ENCODE measurements at regions not wholly inside any gene's neighbourhood (a gene's known extent, or its start where the extent isn't known, plus 50 kb on each side); places are given as distances from the start of the nearest gene placed in this dataset.
"Not testable (repeated sequence)": the region's sequence is repeated elsewhere in the genome, so short reads cannot be mapped to it uniquely, and the experiment has no call there.

- H3K36me3 Mint-ChIP-seq (ENCODE audit: low read depth) = no peaks in the 10 kb centered on the region
Measured at GRCh38 chr7:93736668-93737369, 153.7 kb downstream of the TFPI2 start.

GRCh38 chr7:93728292-93728691 lies 153.8 kb upstream of the CALCR start:
- H3K27me3 Mint-ChIP-seq (ENCODE audit: insufficient read depth) = no peaks in the 10 kb centered on the region
- no peak for DNase-seq (ENCODE audit: low spot score)
- H3K4me3 Mint-ChIP-seq = no peak overlapping the region
- H3K27ac Mint-ChIP-seq = no peak overlapping the region
- no peaks in the 10 kb centered on the region for H3K9me3 Mint-ChIP-seq
- intact Hi-C loops (cut with micrococcal nuclease) = no loop called here
- H3K36me3 Mint-ChIP-seq (ENCODE audit: low read depth) = no peaks in the 10 kb centered on the region
- no peaks in the 10 kb centered on the region for H3K4me1 Mint-ChIP-seq (ENCODE audit: low read depth)

More at GRCh38 chr7:93736668-93737369, 153.7 kb downstream of the TFPI2 start:
- H3K27ac Mint-ChIP-seq = no peak overlapping the region
- no peaks in the 10 kb centered on the region for H3K4me1 Mint-ChIP-seq (ENCODE audit: low read depth)
- intact Hi-C loops (cut with micrococcal nuclease) = no loop called here
- no peak overlapping the region for H3K4me3 Mint-ChIP-seq
- DNase-seq (ENCODE audit: low spot score) = no peak
- no peaks in the 10 kb centered on the region for H3K27me3 Mint-ChIP-seq (ENCODE audit: insufficient read depth)
- no peaks in the 10 kb centered on the region for H3K9me3 Mint-ChIP-seq

- no peak for DNase-seq (ENCODE audit: low spot score)
- intact Hi-C loops (cut with micrococcal nuclease) = no loop called here
- H3K9me3 Mint-ChIP-seq = no peaks in the 10 kb centered on the region
- H3K27me3 Mint-ChIP-seq (ENCODE audit: insufficient read depth) = no peaks in the 10 kb centered on the region
- no peaks in the 10 kb centered on the region for H3K36me3 Mint-ChIP-seq (ENCODE audit: low read depth)
- H3K4me1 Mint-ChIP-seq (ENCODE audit: low read depth) = no peaks in the 10 kb centered on the region
- H3K4me3 Mint-ChIP-seq = no peak overlapping the region
- H3K27ac Mint-ChIP-seq = no peak overlapping the region
Measured at GRCh38 chr7:93725954-93726353, 151.4 kb upstream of the CALCR start.

GRCh38 chr7:93723424-93724124 lies 149.1 kb upstream of the CALCR start:
- no peaks in the 10 kb centered on the region for H3K27me3 Mint-ChIP-seq (ENCODE audit: insufficient read depth)
- no peak for DNase-seq (ENCODE audit: low spot score)
- no peaks in the 10 kb centered on the region for H3K4me1 Mint-ChIP-seq (ENCODE audit: low read depth)
- no peak overlapping the region for H3K27ac Mint-ChIP-seq
- no peak overlapping the region for H3K4me3 Mint-ChIP-seq
- H3K36me3 Mint-ChIP-seq (ENCODE audit: low read depth) = no peaks in the 10 kb centered on the region
- intact Hi-C loops (cut with micrococcal nuclease) = no loop called here
- H3K9me3 Mint-ChIP-seq = no peaks in the 10 kb centered on the region

GRCh38 chr7:93720106-93720505 lies 145.6 kb upstream of the CALCR start:
- H3K9me3 Mint-ChIP-seq = no peaks in the 10 kb centered on the region
- intact Hi-C loops (cut with micrococcal nuclease) = no loop called here
- no peak overlapping the region for H3K27ac Mint-ChIP-seq
- DNase-seq (ENCODE audit: low spot score) = no peak
- H3K27me3 Mint-ChIP-seq (ENCODE audit: insufficient read depth) = peaks cover 4% of the 10 kb centered on the region
- H3K4me1 Mint-ChIP-seq (ENCODE audit: low read depth) = no peaks in the 10 kb centered on the region
- H3K4me3 Mint-ChIP-seq = no peak overlapping the region
- H3K36me3 Mint-ChIP-seq (ENCODE audit: low read depth) = no peaks in the 10 kb centered on the region

- DNase-seq (ENCODE audit: low spot score) = no peak
- H3K36me3 Mint-ChIP-seq (ENCODE audit: low read depth) = no peaks in the 10 kb centered on the region
- H3K4me3 Mint-ChIP-seq = no peak overlapping the region
- no peak overlapping the region for H3K27ac Mint-ChIP-seq
- H3K4me1 Mint-ChIP-seq (ENCODE audit: low read depth) = no peaks in the 10 kb centered on the region
- H3K27me3 Mint-ChIP-seq (ENCODE audit: insufficient read depth) = peaks cover 5% of the 10 kb centered on the region
- H3K9me3 Mint-ChIP-seq = no peaks in the 10 kb centered on the region
- intact Hi-C loops (cut with micrococcal nuclease) = no loop called here
Measured at GRCh38 chr7:93719546-93719945, 145.0 kb upstream of the CALCR start.

- Mint-ChIP-seq H3K27me3 (ENCODE audit: insufficient read depth) (peaks cover 5% of the 10 kb centered on the region), H3K36me3 (ENCODE audit: low read depth) (no peaks in the 10 kb centered on the region), H3K27ac (no peak overlapping the region), H3K9me3 (no peaks in the 10 kb centered on the region), H3K4me3 (no peak overlapping the region), H3K4me1 (ENCODE audit: low read depth) (no peaks in the 10 kb centered on the region)
- intact Hi-C loops (cut with micrococcal nuclease) = no loop called here
- no peak for DNase-seq (ENCODE audit: low spot score)
Measured at GRCh38 chr7:93717217-93717900, 142.8 kb upstream of the CALCR start.

GRCh38 chr7:93715234-93715633 lies 140.7 kb upstream of the CALCR start:
- intact Hi-C loops (cut with micrococcal nuclease) = loop anchor here (1.0 kb wide), 2 partner anchors 372 to 680 kb away; no protein-coding TSS in a partner anchor
- no peak for DNase-seq (ENCODE audit: low spot score)
- H3K27me3 Mint-ChIP-seq (ENCODE audit: insufficient read depth) = peaks cover 5% of the 10 kb centered on the region
- no peak overlapping the region for H3K27ac Mint-ChIP-seq
- no peak overlapping the region for H3K4me3 Mint-ChIP-seq
- H3K4me1 Mint-ChIP-seq (ENCODE audit: low read depth) = no peaks in the 10 kb centered on the region
- no peaks in the 10 kb centered on the region for H3K36me3 Mint-ChIP-seq (ENCODE audit: low read depth)
- no peaks in the 10 kb centered on the region for H3K9me3 Mint-ChIP-seq

- Mint-ChIP-seq H3K9me3 (no peaks in the 10 kb centered on the region), H3K4me1 (ENCODE audit: low read depth) (no peaks in the 10 kb centered on the region), H3K27ac (no peak overlapping the region), H3K27me3 (ENCODE audit: insufficient read depth) (peaks cover 5% of the 10 kb centered on the region), H3K4me3 (no peak overlapping the region), H3K36me3 (ENCODE audit: low read depth) (no peaks in the 10 kb centered on the region)
- no peak for DNase-seq (ENCODE audit: low spot score)
- intact Hi-C loops (cut with micrococcal nuclease) = no loop called here
Measured at GRCh38 chr7:93711926-93712325, 137.4 kb upstream of the CALCR start.

- H3K36me3 Mint-ChIP-seq (ENCODE audit: low read depth); H3K9me3 Mint-ChIP-seq; H3K4me3 Mint-ChIP-seq; H3K27me3 Mint-ChIP-seq (ENCODE audit: insufficient read depth); intact Hi-C loops (cut with micrococcal nuclease); H3K27ac Mint-ChIP-seq; H3K4me1 Mint-ChIP-seq (ENCODE audit: low read depth); DNase-seq (ENCODE audit: low spot score): not testable (repeated sequence)
Measured at GRCh38 chr7:93708255-93708654, 133.7 kb upstream of the CALCR start.

GRCh38 chr7:93707249-93707648 lies 132.7 kb upstream of the CALCR start:
- no peak for DNase-seq (ENCODE audit: low spot score)
- Mint-ChIP-seq H3K4me1 (ENCODE audit: low read depth) (no peaks in the 10 kb centered on the region), H3K27ac (no peak overlapping the region), H3K9me3 (no peaks in the 10 kb centered on the region), H3K27me3 (ENCODE audit: insufficient read depth) (no peaks in the 10 kb centered on the region), H3K36me3 (ENCODE audit: low read depth) (no peaks in the 10 kb centered on the region), H3K4me3 (no peak overlapping the region)
- intact Hi-C loops (cut with micrococcal nuclease) = no loop called here

GRCh38 chr7:93706162-93706561 lies 131.6 kb upstream of the CALCR start:
- H3K4me1 Mint-ChIP-seq (ENCODE audit: low read depth); H3K4me3 Mint-ChIP-seq; H3K27me3 Mint-ChIP-seq (ENCODE audit: insufficient read depth); intact Hi-C loops (cut with micrococcal nuclease); H3K9me3 Mint-ChIP-seq; H3K27ac Mint-ChIP-seq; DNase-seq (ENCODE audit: low spot score); H3K36me3 Mint-ChIP-seq (ENCODE audit: low read depth): not testable (repeated sequence)

GRCh38 chr7:93704217-93704616 lies 129.7 kb upstream of the CALCR start:
- H3K27ac Mint-ChIP-seq = no peak overlapping the region
- no peaks in the 10 kb centered on the region for H3K36me3 Mint-ChIP-seq (ENCODE audit: low read depth)
- no peak overlapping the region for H3K4me3 Mint-ChIP-seq
- DNase-seq (ENCODE audit: low spot score) = no peak
- no peaks in the 10 kb centered on the region for H3K9me3 Mint-ChIP-seq
- H3K27me3 Mint-ChIP-seq (ENCODE audit: insufficient read depth) = no peaks in the 10 kb centered on the region
- H3K4me1 Mint-ChIP-seq (ENCODE audit: low read depth) = no peaks in the 10 kb centered on the region
- intact Hi-C loops (cut with micrococcal nuclease) = loop anchor here (1.0 kb wide), 1 partner anchor 8 kb away; no protein-coding TSS in a partner anchor

Measured in activated T-helper 1 cell treated with anti-CD3 and anti-CD28 coated beads, Interleukin-12 subunit alpha, Interleukin-12 subunit beta, Interleukin-2, Interleukin-4 antibody, amounts not matched to agents 30 ng/mL and 10 ng/mL and 1 ng/mL, durations not matched to agents 14 hours and 24 hours and 36 hours (primary cell).